GM12875 (cell line): ENCODE measurements at regions not wholly inside any gene's neighbourhood (a gene's known extent, or its start where the extent isn't known, plus 50 kb on each side); places are given as distances from the start of the nearest gene placed in this dataset.

Experiments used
- H3K4me3 ChIP-seq: one replicate; pipeline ENCODE4 v1.5.1; 2011; ENCODE audit warnings: low read depth, low read length, control low read depth
- CTCF ChIP-seq: IDR thresholded peaks from 2 replicates; pipeline ENCODE4 v1.5.1; 2011; ENCODE audit warnings: low read depth, mild to moderate bottlenecking, control low read depth, inconsistent platforms, low read length, moderate library complexity, borderline replicate concordance; ENCODE audit not compliant: insufficient read depth

- no peak for TF ChIP-seq CTCF
- no peak overlapping the region for H3K4me3 ChIP-seq
These were observed 157.7 kb upstream of the ATP10A start for GRCh38 chr15:26020871-26021270.

- TF ChIP-seq CTCF = no peak
- no peak overlapping the region for H3K4me3 ChIP-seq
These were observed 154.5 kb upstream of the ATP10A start for GRCh38 chr15:26017665-26018064.

- H3K4me3 ChIP-seq = no peak overlapping the region
- no peak for TF ChIP-seq CTCF
These were observed 152.5 kb upstream of the ATP10A start for GRCh38 chr15:26015516-26016075.

GRCh38 chr15:26013981-26014380 lies 150.9 kb upstream of the ATP10A start:
- no peak for TF ChIP-seq CTCF
- H3K4me3 ChIP-seq = no peak overlapping the region

GRCh38 chr15:26011916-26012315 lies 148.8 kb upstream of the ATP10A start:
- H3K4me3 ChIP-seq = no peak overlapping the region
- TF ChIP-seq CTCF = no peak

GRCh38 chr15:26007151-26007550 lies 144.0 kb upstream of the ATP10A start:
- H3K4me3 ChIP-seq = no peak overlapping the region
- no peak for TF ChIP-seq CTCF

GRCh38 chr15:26001201-26001600 lies 138.1 kb upstream of the ATP10A start:
- TF ChIP-seq CTCF = no peak
- no peak overlapping the region for H3K4me3 ChIP-seq
